ENCODE measurements at regions not wholly inside any gene's neighbourhood (a gene's known extent, or its start where the extent isn't known, plus 50 kb on each side); places are given as distances from the start of the nearest gene placed in this dataset.

DNA sequence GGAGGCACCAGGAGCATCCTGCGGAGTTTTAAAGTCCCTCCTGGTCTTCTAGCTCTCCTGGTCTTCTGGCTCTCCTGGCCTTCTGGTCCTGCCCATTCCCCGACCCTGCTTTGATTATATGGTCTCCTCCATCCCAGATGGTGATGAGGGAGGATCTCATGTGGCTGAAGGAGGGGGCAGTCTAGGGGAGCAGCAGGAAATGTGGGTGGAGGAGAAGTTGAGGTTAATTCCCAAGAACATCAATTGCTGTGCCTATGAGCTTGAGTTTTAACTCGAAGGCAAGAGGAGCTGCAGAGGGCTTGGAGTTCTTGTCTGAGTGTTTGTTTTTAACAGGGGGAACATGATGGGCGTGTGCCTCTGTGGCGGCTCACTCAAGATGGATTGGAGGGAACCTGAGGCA lies 408.8 kb downstream of the MATN1 start:
- Histone ChIP-seq H4K20me1 (ENCODE audit: control insufficient read depth, insufficient read depth) (no peaks in the 10 kb centered on the region; the same call in 1 of the 2 replicates), H2AFZ (ENCODE audit: control insufficient read depth, low read depth, low read length) (no peak overlapping the region), H3K9me3 (replicated peaks; ENCODE audit: control insufficient read depth, insufficient read depth, low read length) (no peaks in the 10 kb centered on the region; the same call in 2 of the 3 replicates), H3K36me3 (ENCODE audit: control insufficient read depth in 2 of 2, insufficient read depth in 2 of 2, low read length in 1 of 2) (no peaks in the 10 kb centered on the region), H3K4me2 (ENCODE audit: control insufficient read depth, insufficient read depth) (no peak overlapping the region), H3K27ac (ENCODE audit: control insufficient read depth, insufficient read depth) (no peak overlapping the region), H3K4me3 (no peak overlapping the region), H3K4me1 (ENCODE audit: control insufficient read depth, insufficient read depth, low read length) (no peaks in the 10 kb centered on the region), H3K79me2 (ENCODE audit: control insufficient read depth, insufficient read depth, low read length) (no peaks in the 10 kb centered on the region), H3K9ac (ENCODE audit: control insufficient read depth, insufficient read depth, low read length) (no peak overlapping the region), H3K27me3 (replicated peaks in 1 of 2; ENCODE audit: control insufficient read depth in 2 of 2, insufficient read depth in 2 of 2, low read length in 1 of 2) (no peaks in the 10 kb centered on the region; a peak in 1 of 4 replicates)
- no peak for FAIRE-seq
- SMC1A ChIA-PET (ENCODE audit: uncharacterized antibody, unreplicated experiment) = no interaction called here
- WGBS (ENCODE audit: insufficient coverage, insufficient replicate concordance, low lambda C conversion rate, missing lambda C conversion rate) = 39% methylated on average over 5 of the region's 5 CpGs
- DNase-seq (ENCODE audit: low read depth, low spot score) = no peak
- BruUV-seq (replicated peaks) = no TSS peak
- TF ChIP-seq, protein P1, sequence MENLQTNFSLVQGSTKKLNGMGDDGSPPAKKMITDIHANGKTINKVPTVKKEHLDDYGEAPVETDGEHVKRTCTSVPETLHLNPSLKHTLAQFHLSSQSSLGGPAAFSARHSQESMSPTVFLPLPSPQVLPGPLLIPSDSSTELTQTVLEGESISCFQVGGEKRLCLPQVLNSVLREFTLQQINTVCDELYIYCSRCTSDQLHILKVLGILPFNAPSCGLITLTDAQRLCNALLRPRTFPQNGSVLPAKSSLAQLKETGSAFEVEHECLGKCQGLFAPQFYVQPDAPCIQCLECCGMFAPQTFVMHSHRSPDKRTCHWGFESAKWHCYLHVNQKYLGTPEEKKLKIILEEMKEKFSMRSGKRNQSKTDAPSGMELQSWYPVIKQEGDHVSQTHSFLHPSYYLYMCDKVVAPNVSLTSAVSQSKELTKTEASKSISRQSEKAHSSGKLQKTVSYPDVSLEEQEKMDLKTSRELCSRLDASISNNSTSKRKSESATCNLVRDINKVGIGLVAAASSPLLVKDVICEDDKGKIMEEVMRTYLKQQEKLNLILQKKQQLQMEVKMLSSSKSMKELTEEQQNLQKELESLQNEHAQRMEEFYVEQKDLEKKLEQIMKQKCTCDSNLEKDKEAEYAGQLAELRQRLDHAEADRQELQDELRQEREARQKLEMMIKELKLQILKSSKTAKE (IDR thresholded peaks at IDR 0.05; ENCODE audit: low read depth, poor library complexity, severe bottlenecking) = no peak
- intact Hi-C loops (cut with micrococcal nuclease; ENCODE audit: unreplicated experiment) = no loop called here
- in situ Hi-C loops (cut with MboI) = no loop called here
- ATAC-seq = no peak
- CTCF ChIA-PET = no interaction called here
- RAD21 ChIA-PET (ENCODE audit: unreplicated experiment) = no interaction called here
- POLR2A ChIA-PET = no interaction called here

DNA sequence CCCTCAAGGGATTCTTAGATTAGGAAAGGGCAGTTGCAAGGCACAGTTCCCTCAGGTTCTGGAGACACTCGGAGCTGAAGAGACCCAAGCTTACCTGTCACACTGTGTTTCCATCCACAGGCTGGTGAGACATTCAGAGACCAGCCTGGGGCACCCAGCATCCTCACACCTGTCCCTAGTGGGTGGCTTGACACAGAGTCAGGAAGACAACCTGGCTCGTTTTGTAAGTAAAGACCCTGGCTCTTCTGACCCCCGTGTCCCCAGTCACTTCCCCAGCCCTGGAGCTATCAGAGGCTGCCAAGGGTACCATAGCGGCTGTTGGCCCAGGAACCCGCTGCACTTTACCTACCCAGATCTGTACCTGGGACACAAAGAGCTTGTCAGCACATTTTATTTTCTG lies 409.8 kb downstream of the MATN1 start:
- CTCF ChIA-PET = no interaction called here
- RAD21 ChIA-PET (ENCODE audit: unreplicated experiment) = no interaction called here
- no peak for DNase-seq (ENCODE audit: low read depth, low spot score)

More for the DNA sequence above, 409.8 kb downstream of the MATN1 start:
- Histone ChIP-seq H2AFZ (ENCODE audit: control insufficient read depth, low read depth, low read length) (no peak overlapping the region), H3K4me3 (no peak overlapping the region), H4K20me1 (ENCODE audit: control insufficient read depth, insufficient read depth) (no peaks in the 10 kb centered on the region; the same call in 1 of the 2 replicates), H3K9me3 (replicated peaks; ENCODE audit: control insufficient read depth, insufficient read depth, low read length) (no peaks in the 10 kb centered on the region; the same call in 2 of the 3 replicates), H3K27ac (ENCODE audit: control insufficient read depth, insufficient read depth) (no peak overlapping the region), H3K4me1 (ENCODE audit: control insufficient read depth, insufficient read depth, low read length) (no peaks in the 10 kb centered on the region), H3K9ac (ENCODE audit: control insufficient read depth, insufficient read depth, low read length) (no peak overlapping the region), H3K4me2 (ENCODE audit: control insufficient read depth, insufficient read depth) (no peak overlapping the region), H3K27me3 (replicated peaks in 1 of 2; ENCODE audit: control insufficient read depth in 2 of 2, insufficient read depth in 2 of 2, low read length in 1 of 2) (no peaks in the 10 kb centered on the region; a peak in 1 of 4 replicates), H3K36me3 (ENCODE audit: control insufficient read depth in 2 of 2, insufficient read depth in 2 of 2, low read length in 1 of 2) (no peaks in the 10 kb centered on the region), H3K79me2 (ENCODE audit: control insufficient read depth, insufficient read depth, low read length) (no peaks in the 10 kb centered on the region)
- intact Hi-C loops (cut with micrococcal nuclease; ENCODE audit: unreplicated experiment) = no loop called here
- no TSS peak for BruUV-seq (replicated peaks)
- no peak for ATAC-seq
- SMC1A ChIA-PET (ENCODE audit: uncharacterized antibody, unreplicated experiment) = no interaction called here
- no peak for FAIRE-seq
- in situ Hi-C loops (cut with MboI) = no loop called here
- TF ChIP-seq HDAC2 (IDR thresholded peaks at IDR 0.05) = no peak
- POLR2A ChIA-PET = no interaction called here
- 12% methylated on average over 5 of the region's 5 CpGs for WGBS (ENCODE audit: insufficient coverage, insufficient replicate concordance, low lambda C conversion rate, missing lambda C conversion rate)
